B cell (primary cell): ENCODE measurements at regions not wholly inside any gene's neighbourhood (a gene's known extent, or its start where the extent isn't known, plus 50 kb on each side); places are given as distances from the start of the nearest gene placed in this dataset.

ENCODE experiments used
- ATAC-seq: fragments of 200-7000 bp; cut with Tn5 transposase; one replicate; pipeline ENCODE4 v1.10.0; 2021; ENCODE audit warnings: low read depth, mild to moderate bottlenecking, moderate number of reproducible peaks, moderate library complexity
- CTCF ChIA-PET: fragments of 350-600 bp; sonication (Branson Sonifier 250); formaldehyde crosslinking; loops from one replicate; lab custom pipeline; 2021; ENCODE audit warnings: antibody characterized with exemption, inconsistent platforms; lab: Charles Lee
- POLR2A ChIA-PET: fragments of 350-600 bp; sonication (Branson Sonifier 250); formaldehyde crosslinking; loops from one replicate; lab custom pipeline; 2021; ENCODE audit warnings: antibody characterized with exemption; lab: Charles Lee
- DNase-seq: peaks from one replicate; pipeline ENCODE4 v3.0.0; 2013
- H2AFZ ChIP-seq: 2 replicates; pipeline ENCODE4 v1.6.1; 2012; ENCODE audit warnings: mild to moderate bottlenecking, low read depth, low read length; ENCODE audit not compliant: insufficient read depth, poor library complexity, severe bottlenecking
- H3K27ac ChIP-seq, 2 donors: 1 replicate in 1 of 2; 2 replicates in 1 of 2; pipeline ENCODE4 v1.5.1; 2012 to 2013; ENCODE audit warnings: low read length in 2 of 2, mild to moderate bottlenecking in 2 of 2, moderate library complexity in 1 of 2
- H3K27me3 ChIP-seq, 4 experiments: fragments of 200-600 bp in 1 of 4; sonication (generic) in 1 of 4; replicated peaks in 1 of 4; 1 replicate in 2 of 4; 2 replicates in 2 of 4; pipeline versions ENCODE4 v1.6.1 to v1.7.0; 2013 to 2016; ENCODE audit warnings: low read length in 3 of 4, mild to moderate bottlenecking in 2 of 4, mixed read lengths in 1 of 4, moderate library complexity in 1 of 4; ENCODE audit not compliant: insufficient read depth in 4 of 4, control insufficient read depth in 3 of 4; ENCODE audit errors: control extremely low read depth in 1 of 4
- H3K36me3 ChIP-seq, 2 experiments: replicated peaks in 1 of 2; 1 replicate in 1 of 2; 2 replicates in 1 of 2; pipeline versions ENCODE4 v1.6.1 to v1.7.1; 2013; ENCODE audit warnings: low read length in 1 of 2; ENCODE audit not compliant: insufficient read depth in 2 of 2, control insufficient read depth in 1 of 2; ENCODE audit errors: control extremely low read depth in 1 of 2, extremely low read depth in 1 of 2
- H3K4me1 ChIP-seq, 2 donors: fragments of 200-600 bp in 1 of 2; sonication (generic) in 1 of 2; 1 replicate in 1 of 2; 2 replicates in 1 of 2; pipeline versions ENCODE4 v1.5.1 to v1.6.1; 2013 to 2017; ENCODE audit warnings: low read length in 2 of 2; ENCODE audit not compliant: control insufficient read depth in 2 of 2, insufficient read depth in 2 of 2
- H3K4me2 ChIP-seq: replicated peaks from 2 replicates; pipeline ENCODE3; 2012; ENCODE audit warnings: mild to moderate bottlenecking, low read depth, low read length; ENCODE audit not compliant: poor library complexity, severe bottlenecking
- H3K4me3 ChIP-seq, 5 experiments: fragments of 200-600 bp in 1 of 5; sonication (generic) in 1 of 5; 1 replicate in 3 of 5; 2 replicates in 2 of 5; pipeline versions ENCODE4 v1.5.1 to v1.7.0; 2011 to 2016; ENCODE audit warnings: low read length in 4 of 5, mild to moderate bottlenecking in 4 of 5, low read depth in 2 of 5, control low read depth in 1 of 5, moderate library complexity in 1 of 5; ENCODE audit not compliant: insufficient read depth in 1 of 5; ENCODE audit errors: control extremely low read depth in 1 of 5, extremely low read depth in 1 of 5
- H3K79me2 ChIP-seq: fragments of 200-600 bp; sonication (generic); one replicate; pipeline ENCODE4 v1.6.0; 2016; ENCODE audit warnings: low read length; ENCODE audit not compliant: control insufficient read depth, insufficient read depth
- H3K9ac ChIP-seq: fragments of 200-600 bp; sonication (generic); 2 replicates; pipeline ENCODE4 v1.6.1; 2017; ENCODE audit warnings: mild to moderate bottlenecking, low read length, moderate library complexity
- H3K9me3 ChIP-seq, 3 donors: one replicate each; pipeline versions ENCODE4 v1.6.1 to v1.7.1; 2013; ENCODE audit warnings: low read length in 2 of 3; ENCODE audit not compliant: control insufficient read depth in 2 of 3, insufficient read depth in 1 of 3; ENCODE audit errors: control extremely low read depth in 1 of 3
- H4K20me1 ChIP-seq: 2 replicates; pipeline ENCODE4 v1.6.0; 2012; ENCODE audit warnings: mild to moderate bottlenecking, low read length; ENCODE audit not compliant: insufficient read depth, control insufficient read depth, poor library complexity, severe bottlenecking
- H3K27ac Mint-ChIP-seq: one replicate; pipeline ENCODE4 v1.8.0; 2021; ENCODE audit warnings: mixed read lengths
- H3K27me3 Mint-ChIP-seq: one replicate; pipeline ENCODE4 v1.8.0; 2021; ENCODE audit warnings: mixed read lengths
- H3K4me1 Mint-ChIP-seq: one replicate; pipeline ENCODE4 v1.8.0; 2021; ENCODE audit warnings: mixed read lengths
- H3K4me3 Mint-ChIP-seq: one replicate; pipeline ENCODE4 v1.8.0; 2021; ENCODE audit warnings: mixed read lengths
- H3K9me3 Mint-ChIP-seq: one replicate; pipeline ENCODE4 v1.8.0; 2022; ENCODE audit warnings: mixed read lengths; ENCODE audit not compliant: insufficient read depth
- EZH2 ChIP-seq: IDR thresholded peaks from 2 replicates; pipeline ENCODE4 v1.6.1; 2012; ENCODE audit warnings: borderline replicate concordance, low read depth, mild to moderate bottlenecking, moderate library complexity, low read length; ENCODE audit not compliant: insufficient read depth, poor library complexity, severe bottlenecking
- WGBS: methylation state at CpG from one replicate; pipeline ENCODE4 v1.1.5; 2013; ENCODE audit warnings: missing lambda C conversion rate; ENCODE audit not compliant: insufficient coverage; 5-methylcytosine and 5-hydroxymethylcytosine counted together
- intact Hi-C: fragments of 100-400 bp; cut with micrococcal nuclease; formaldehyde crosslinking; loops from one replicate; pipeline ENCODE4 v1.10.0; 2022
- TF ChIP-seq, protein P1 (sequence below): fragments of 200-600 bp; IDR thresholded peaks from one replicate; pipeline ENCODE4 v1.8.0; 2022; ENCODE audit warnings: antibody characterized with exemption, mild to moderate bottlenecking

DNA sequence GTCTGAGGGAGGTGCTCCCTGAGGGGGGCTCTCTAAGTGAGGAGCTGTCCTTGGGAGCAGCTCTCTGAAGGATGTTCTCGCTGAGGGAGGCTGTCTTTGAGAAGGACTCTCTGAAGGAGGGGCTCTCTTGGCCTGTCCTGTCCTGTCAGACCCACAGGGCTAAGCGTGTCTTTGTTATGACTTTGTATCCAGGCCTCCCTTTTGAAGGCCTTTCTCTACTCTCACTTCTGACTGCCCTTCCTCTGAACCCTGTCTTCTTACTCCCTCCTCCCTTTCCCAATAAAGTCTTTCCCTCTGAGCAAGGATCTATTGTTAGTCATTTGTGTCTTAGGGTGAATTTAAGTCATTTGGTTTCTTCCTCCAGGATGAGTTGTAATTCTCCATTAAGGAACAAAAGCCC is 330.1 kb upstream of the PLET1 start:
- ChIA-PET POLR2A (no interaction called here), CTCF (interaction anchor here (8.2 kb wide), 1 partner anchor 697 kb away, joined by 122 read pairs; no protein-coding TSS in a partner anchor)
- ATAC-seq (no peak), DNase-seq (no peak)
- Histone ChIP-seq H4K20me1 (no peaks in the 10 kb centered on the region), H2AFZ (no peak overlapping the region), H3K4me3 (no peak overlapping the region), H3K4me2 (no peak overlapping the region), H3K36me3 (no peaks in the 10 kb centered on the region), H3K4me1 (no peaks in the 10 kb centered on the region), H3K27me3 (peaks cover 0 to 2% (median 0%) of the 10 kb centered on the region in 4 experiments), H3K79me2 (no peaks in the 10 kb centered on the region), H3K9ac (no peak overlapping the region), H3K9me3 (no peaks in the 10 kb centered on the region), H3K27ac (no peak overlapping the region)
- WGBS: 50% methylated on average over 1 of the region's 2 CpGs
- no peaks in the 10 kb centered on the region for H3K9me3 Mint-ChIP-seq
- H3K27me3 Mint-ChIP-seq: peaks cover 4% of the 10 kb centered on the region
- TF ChIP-seq, protein P1, sequence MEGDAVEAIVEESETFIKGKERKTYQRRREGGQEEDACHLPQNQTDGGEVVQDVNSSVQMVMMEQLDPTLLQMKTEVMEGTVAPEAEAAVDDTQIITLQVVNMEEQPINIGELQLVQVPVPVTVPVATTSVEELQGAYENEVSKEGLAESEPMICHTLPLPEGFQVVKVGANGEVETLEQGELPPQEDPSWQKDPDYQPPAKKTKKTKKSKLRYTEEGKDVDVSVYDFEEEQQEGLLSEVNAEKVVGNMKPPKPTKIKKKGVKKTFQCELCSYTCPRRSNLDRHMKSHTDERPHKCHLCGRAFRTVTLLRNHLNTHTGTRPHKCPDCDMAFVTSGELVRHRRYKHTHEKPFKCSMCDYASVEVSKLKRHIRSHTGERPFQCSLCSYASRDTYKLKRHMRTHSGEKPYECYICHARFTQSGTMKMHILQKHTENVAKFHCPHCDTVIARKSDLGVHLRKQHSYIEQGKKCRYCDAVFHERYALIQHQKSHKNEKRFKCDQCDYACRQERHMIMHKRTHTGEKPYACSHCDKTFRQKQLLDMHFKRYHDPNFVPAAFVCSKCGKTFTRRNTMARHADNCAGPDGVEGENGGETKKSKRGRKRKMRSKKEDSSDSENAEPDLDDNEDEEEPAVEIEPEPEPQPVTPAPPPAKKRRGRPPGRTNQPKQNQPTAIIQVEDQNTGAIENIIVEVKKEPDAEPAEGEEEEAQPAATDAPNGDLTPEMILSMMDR: no peak
- no peak for TF ChIP-seq EZH2
- intact Hi-C loops: no loop called here
- H3K27ac Mint-ChIP-seq: no peak overlapping the region
- peaks cover 2% of the 10 kb centered on the region for H3K4me1 Mint-ChIP-seq
- no peak overlapping the region for H3K4me3 Mint-ChIP-seq

DNA sequence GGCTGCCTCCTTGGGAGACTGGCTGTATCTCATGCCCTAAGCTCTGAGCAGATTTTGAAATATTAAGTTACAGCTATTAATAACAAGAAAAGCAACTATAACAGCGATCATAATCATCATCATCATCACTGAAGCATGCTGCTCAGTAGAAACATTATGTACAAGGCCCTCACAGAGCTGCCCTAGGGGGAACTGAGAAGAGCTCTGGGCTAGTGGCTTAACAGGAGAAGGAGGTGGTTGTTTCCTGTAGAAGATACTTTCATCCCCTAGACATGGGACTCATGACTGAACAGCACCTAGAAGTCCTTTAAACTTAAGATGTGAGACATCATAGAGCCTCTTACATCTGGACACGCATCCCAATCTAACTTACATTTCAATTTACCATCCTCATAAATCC is 332.8 kb upstream of the PLET1 start:
- intact Hi-C loops: no loop called here
- H3K4me3 Mint-ChIP-seq: no peak overlapping the region
- H3K27ac Mint-ChIP-seq: no peak overlapping the region
- ChIA-PET CTCF (interaction anchor here (2.6 kb wide), 1 partner anchor 696 kb away, joined by 10 read pairs; no protein-coding TSS in a partner anchor), POLR2A (no interaction called here)
- H3K4me1 Mint-ChIP-seq: no peaks in the 10 kb centered on the region
- TF ChIP-seq EZH2: no peak
- TF ChIP-seq, protein P1: no peak
- H2AFZ ChIP-seq: no peak overlapping the region
- H4K20me1 ChIP-seq: no peaks in the 10 kb centered on the region
- H3K79me2 ChIP-seq: no peaks in the 10 kb centered on the region
- no peak overlapping the region for H3K4me2 ChIP-seq
- peaks cover 11% of the 10 kb centered on the region for H3K27me3 Mint-ChIP-seq
- WGBS: no CpG with 5 or more reads among the region's 2 CpGs
- no peak overlapping the region for H3K9ac ChIP-seq
- no peak for ATAC-seq
- H3K4me1 ChIP-seq: no peaks in the 10 kb centered on the region
- H3K4me3 ChIP-seq: no peak overlapping the region
- H3K27me3 ChIP-seq: peaks cover 0 to 6% (median 2%) of the 10 kb centered on the region in 4 experiments
- H3K36me3 ChIP-seq: no peaks in the 10 kb centered on the region
- H3K9me3 ChIP-seq: no peaks in the 10 kb centered on the region
- DNase-seq: no peak
- no peak overlapping the region for H3K27ac ChIP-seq
- H3K9me3 Mint-ChIP-seq: no peaks in the 10 kb centered on the region
